SK-N-SH (cell line): ENCODE measurements at regions not wholly inside any gene's neighbourhood (a gene's known extent, or its start where the extent isn't known, plus 50 kb on each side); places are given as distances from the start of the nearest gene placed in this dataset.

Experiments used
- ELF1 ChIP-seq: IDR thresholded peaks from 2 replicates; pipeline ENCODE4 v1.4.0; 2012
- EZH2phosphoT487 ChIP-seq: fragments of 200-600 bp; sonication (generic); IDR thresholded peaks from 2 replicates; pipeline ENCODE4 v1.6.1; 2017; ENCODE audit warnings: low read depth, mixed run types, mild to moderate bottlenecking, antibody characterized with exemption, moderate library complexity, borderline replicate concordance
- GABPA ChIP-seq: IDR thresholded peaks from 2 replicates; pipeline ENCODE4 v1.4.0; 2012; ENCODE audit warnings: low read depth, mild to moderate bottlenecking
- POLR2AphosphoS5 ChIP-seq: IDR thresholded peaks from 2 replicates; pipeline ENCODE4 v1.6.1; 2012; ENCODE audit warnings: low read depth, low read length
- SIN3A ChIP-seq: IDR thresholded peaks from 2 replicates; pipeline ENCODE4 v1.6.1; 2012; ENCODE audit warnings: low read depth, mild to moderate bottlenecking, low read length, moderate library complexity, borderline replicate concordance
- TF ChIP-seq, protein P1 (sequence below): fragments of 200-600 bp; sonication (generic); IDR thresholded peaks from 2 replicates; pipeline ENCODE4 v1.6.1; 2017; ENCODE audit warnings: antibody characterized with exemption, mild to moderate bottlenecking, moderate library complexity
- TF ChIP-seq, protein P2 (sequence below): IDR thresholded peaks from 2 replicates; pipeline ENCODE4 v1.6.1; 2012; ENCODE audit warnings: mild to moderate bottlenecking, low read depth, low read length, moderate library complexity

DNA sequence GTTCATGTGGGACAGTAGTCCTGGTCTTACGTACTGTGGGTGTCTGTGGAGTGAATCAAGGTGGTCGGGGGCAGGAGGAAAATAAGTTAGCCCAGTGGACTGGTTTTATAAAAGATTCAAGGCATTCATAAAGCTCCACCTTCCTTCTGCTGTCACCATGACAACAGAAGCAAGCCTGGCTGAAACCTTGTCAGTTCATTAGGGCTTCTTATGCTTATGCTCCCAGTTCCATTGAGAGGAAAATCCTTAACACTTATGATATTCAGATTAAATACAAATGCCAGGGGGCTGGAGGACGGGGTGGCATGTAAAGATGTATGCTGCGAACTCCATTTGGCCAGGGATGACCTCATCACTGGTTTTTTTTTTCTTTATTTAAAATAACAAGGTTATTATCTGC is 283.1 kb upstream of the ATP10A start:
- TF ChIP-seq, protein P1, sequence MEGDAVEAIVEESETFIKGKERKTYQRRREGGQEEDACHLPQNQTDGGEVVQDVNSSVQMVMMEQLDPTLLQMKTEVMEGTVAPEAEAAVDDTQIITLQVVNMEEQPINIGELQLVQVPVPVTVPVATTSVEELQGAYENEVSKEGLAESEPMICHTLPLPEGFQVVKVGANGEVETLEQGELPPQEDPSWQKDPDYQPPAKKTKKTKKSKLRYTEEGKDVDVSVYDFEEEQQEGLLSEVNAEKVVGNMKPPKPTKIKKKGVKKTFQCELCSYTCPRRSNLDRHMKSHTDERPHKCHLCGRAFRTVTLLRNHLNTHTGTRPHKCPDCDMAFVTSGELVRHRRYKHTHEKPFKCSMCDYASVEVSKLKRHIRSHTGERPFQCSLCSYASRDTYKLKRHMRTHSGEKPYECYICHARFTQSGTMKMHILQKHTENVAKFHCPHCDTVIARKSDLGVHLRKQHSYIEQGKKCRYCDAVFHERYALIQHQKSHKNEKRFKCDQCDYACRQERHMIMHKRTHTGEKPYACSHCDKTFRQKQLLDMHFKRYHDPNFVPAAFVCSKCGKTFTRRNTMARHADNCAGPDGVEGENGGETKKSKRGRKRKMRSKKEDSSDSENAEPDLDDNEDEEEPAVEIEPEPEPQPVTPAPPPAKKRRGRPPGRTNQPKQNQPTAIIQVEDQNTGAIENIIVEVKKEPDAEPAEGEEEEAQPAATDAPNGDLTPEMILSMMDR = no peak
- TF ChIP-seq GABPA (no peak), SIN3A (no peak), ELF1 (no peak), EZH2phosphoT487 (no peak), POLR2AphosphoS5 (no peak)
- TF ChIP-seq, protein P2, sequence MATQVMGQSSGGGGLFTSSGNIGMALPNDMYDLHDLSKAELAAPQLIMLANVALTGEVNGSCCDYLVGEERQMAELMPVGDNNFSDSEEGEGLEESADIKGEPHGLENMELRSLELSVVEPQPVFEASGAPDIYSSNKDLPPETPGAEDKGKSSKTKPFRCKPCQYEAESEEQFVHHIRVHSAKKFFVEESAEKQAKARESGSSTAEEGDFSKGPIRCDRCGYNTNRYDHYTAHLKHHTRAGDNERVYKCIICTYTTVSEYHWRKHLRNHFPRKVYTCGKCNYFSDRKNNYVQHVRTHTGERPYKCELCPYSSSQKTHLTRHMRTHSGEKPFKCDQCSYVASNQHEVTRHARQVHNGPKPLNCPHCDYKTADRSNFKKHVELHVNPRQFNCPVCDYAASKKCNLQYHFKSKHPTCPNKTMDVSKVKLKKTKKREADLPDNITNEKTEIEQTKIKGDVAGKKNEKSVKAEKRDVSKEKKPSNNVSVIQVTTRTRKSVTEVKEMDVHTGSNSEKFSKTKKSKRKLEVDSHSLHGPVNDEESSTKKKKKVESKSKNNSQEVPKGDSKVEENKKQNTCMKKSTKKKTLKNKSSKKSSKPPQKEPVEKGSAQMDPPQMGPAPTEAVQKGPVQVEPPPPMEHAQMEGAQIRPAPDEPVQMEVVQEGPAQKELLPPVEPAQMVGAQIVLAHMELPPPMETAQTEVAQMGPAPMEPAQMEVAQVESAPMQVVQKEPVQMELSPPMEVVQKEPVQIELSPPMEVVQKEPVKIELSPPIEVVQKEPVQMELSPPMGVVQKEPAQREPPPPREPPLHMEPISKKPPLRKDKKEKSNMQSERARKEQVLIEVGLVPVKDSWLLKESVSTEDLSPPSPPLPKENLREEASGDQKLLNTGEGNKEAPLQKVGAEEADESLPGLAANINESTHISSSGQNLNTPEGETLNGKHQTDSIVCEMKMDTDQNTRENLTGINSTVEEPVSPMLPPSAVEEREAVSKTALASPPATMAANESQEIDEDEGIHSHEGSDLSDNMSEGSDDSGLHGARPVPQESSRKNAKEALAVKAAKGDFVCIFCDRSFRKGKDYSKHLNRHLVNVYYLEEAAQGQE = no peak
